SK-N-SH treated with all-trans-retinoic acid at 6 μM for 48 hours (cell line): ENCODE measurements at regions not wholly inside any gene's neighbourhood (a gene's known extent, or its start where the extent isn't known, plus 50 kb on each side); places are given as distances from the start of the nearest gene placed in this dataset.

Source experiments
- ISL1 ChIP-seq: fragments of 250-450 bp; sonication (Bioruptor Pico); IDR thresholded peaks from 2 replicates; pipeline ENCODE4 v2.1.2; 2022; ENCODE audit warnings: mild to moderate bottlenecking, moderate library complexity
- POU6F1 ChIP-seq: fragments of 250-450 bp; sonication (Bioruptor Pico); IDR thresholded peaks from 2 replicates; pipeline ENCODE4 v1.8.0; 2021; ENCODE audit warnings: low read depth, mild to moderate bottlenecking, moderate library complexity, borderline replicate concordance

- TF ChIP-seq ISL1 (CRISPR knock-in tag) (no peak), POU6F1 (no peak)
Measured at GRCh38 chr18:25895518-25895917, 194.9 kb downstream of the SS18 start.
